ENCODE measurements at regions not wholly inside any gene's neighbourhood (a gene's known extent, or its start where the extent isn't known, plus 50 kb on each side); places are given as distances from the start of the nearest gene placed in this dataset.

GRCh38 chr4:97457253-97457652 is 686.0 kb downstream of the STPG2 start:
- TF ChIP-seq EZH2 (IDR thresholded peaks at IDR 0.05; ENCODE audit: low read length) (no peak), CTCF (optimal IDR thresholded peaks at IDR 0.05 in 1 of 3, IDR thresholded peaks at IDR 0.05 in 1 of 3, conservative IDR thresholded peaks at IDR 0.05 in 1 of 3; ENCODE audit: extremely low read depth in 1 of 3, insufficient read depth in 2 of 3, low read length in 3 of 3) (no peak)

All from keratinocyte (primary cell).